ENCODE measurements at regions not wholly inside any gene's neighbourhood (a gene's known extent, or its start where the extent isn't known, plus 50 kb on each side); places are given as distances from the start of the nearest gene placed in this dataset.

DNA sequence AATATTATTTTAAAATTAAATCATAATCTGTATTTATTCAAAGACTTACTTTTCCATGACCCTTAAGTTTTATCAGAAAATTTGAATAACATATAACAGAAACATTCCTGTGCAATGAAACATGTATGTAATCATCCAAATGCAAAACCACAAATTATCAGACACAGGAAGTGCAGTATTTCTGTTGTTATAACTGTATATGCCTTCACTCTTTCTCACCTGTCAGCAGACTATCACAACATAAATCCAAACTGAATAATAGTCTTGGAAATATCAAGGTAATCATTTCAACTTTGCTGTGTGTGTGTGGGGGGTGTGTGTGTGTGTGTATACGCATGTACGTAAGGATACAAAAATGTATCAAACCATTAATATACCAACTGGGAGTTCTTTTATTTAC, 285.9 kb downstream of the SLC7A11 start:
- BruUV-seq (replicated peaks): no TSS peak
- Histone ChIP-seq H4K20me1 (ENCODE audit: insufficient read depth, low read length) (no peaks in the 10 kb centered on the region), H2AFZ (ENCODE audit: low read length) (no peak overlapping the region), H3K79me2 (ENCODE audit: insufficient read depth, low read depth, low read length) (no peaks in the 10 kb centered on the region), H3K4me3 (ENCODE audit: low read depth, low read length, poor library complexity, severe bottlenecking) (no peak overlapping the region), H3K27ac (ENCODE audit: low read depth, low read length, poor library complexity, severe bottlenecking) (no peak overlapping the region), H3K9me2 (ENCODE audit: insufficient read depth, low read length) (no peaks in the 10 kb centered on the region), H3K36me3 (ENCODE audit: insufficient read depth, low read length) (no peaks in the 10 kb centered on the region), H3K4me1 (ENCODE audit: insufficient read depth, low read length, poor library complexity, severe bottlenecking) (no peaks in the 10 kb centered on the region), H3K4me2 (ENCODE audit: low read length) (no peak overlapping the region), H3K9me3 (ENCODE audit: low read length) (no peaks in the 10 kb centered on the region)
- TF ChIP-seq EZH2phosphoT487 (IDR thresholded peaks at IDR 0.05; ENCODE audit: borderline replicate concordance, low read depth, low read length): no peak
- TF ChIP-seq, protein P1, sequence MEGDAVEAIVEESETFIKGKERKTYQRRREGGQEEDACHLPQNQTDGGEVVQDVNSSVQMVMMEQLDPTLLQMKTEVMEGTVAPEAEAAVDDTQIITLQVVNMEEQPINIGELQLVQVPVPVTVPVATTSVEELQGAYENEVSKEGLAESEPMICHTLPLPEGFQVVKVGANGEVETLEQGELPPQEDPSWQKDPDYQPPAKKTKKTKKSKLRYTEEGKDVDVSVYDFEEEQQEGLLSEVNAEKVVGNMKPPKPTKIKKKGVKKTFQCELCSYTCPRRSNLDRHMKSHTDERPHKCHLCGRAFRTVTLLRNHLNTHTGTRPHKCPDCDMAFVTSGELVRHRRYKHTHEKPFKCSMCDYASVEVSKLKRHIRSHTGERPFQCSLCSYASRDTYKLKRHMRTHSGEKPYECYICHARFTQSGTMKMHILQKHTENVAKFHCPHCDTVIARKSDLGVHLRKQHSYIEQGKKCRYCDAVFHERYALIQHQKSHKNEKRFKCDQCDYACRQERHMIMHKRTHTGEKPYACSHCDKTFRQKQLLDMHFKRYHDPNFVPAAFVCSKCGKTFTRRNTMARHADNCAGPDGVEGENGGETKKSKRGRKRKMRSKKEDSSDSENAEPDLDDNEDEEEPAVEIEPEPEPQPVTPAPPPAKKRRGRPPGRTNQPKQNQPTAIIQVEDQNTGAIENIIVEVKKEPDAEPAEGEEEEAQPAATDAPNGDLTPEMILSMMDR (conservative IDR thresholded peaks at IDR 0.05; ENCODE audit: low read length): no peak
- POLR2A ChIA-PET: no interaction called here
- no peak for DNase-seq (ENCODE audit: low spot score)
- CTCF ChIA-PET (ENCODE audit: unreplicated experiment): no interaction called here
- intact Hi-C loops (cut with micrococcal nuclease; ENCODE audit: unreplicated experiment): no loop called here

DNA sequence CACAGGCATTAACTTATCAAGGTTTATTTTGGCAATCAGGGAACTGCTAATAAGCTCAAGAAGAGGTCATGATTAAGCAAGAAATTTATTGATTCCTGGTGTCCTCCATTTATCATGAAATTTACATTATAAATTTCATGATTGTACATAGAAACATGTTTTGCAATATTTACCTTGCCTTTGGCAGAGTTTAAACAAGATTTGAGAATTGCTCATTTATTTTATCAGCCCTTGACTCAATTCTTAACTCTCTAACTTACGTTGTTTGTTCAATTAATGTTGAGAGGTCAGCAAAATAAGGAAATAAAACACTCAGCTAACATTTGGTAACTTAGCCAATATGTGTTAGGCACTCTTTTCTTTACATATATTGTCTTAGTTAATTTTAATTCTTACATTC, 286.6 kb downstream of the SLC7A11 start:
- intact Hi-C loops (cut with micrococcal nuclease; ENCODE audit: unreplicated experiment): no loop called here
- Histone ChIP-seq H3K4me1 (ENCODE audit: insufficient read depth, low read length, poor library complexity, severe bottlenecking) (no peaks in the 10 kb centered on the region), H3K27ac (ENCODE audit: low read depth, low read length, poor library complexity, severe bottlenecking) (no peak overlapping the region), H3K36me3 (ENCODE audit: insufficient read depth, low read length) (no peaks in the 10 kb centered on the region), H3K9me3 (ENCODE audit: low read length) (no peaks in the 10 kb centered on the region), H3K79me2 (ENCODE audit: insufficient read depth, low read depth, low read length) (no peaks in the 10 kb centered on the region), H3K4me2 (ENCODE audit: low read length) (no peak overlapping the region), H3K9me2 (ENCODE audit: insufficient read depth, low read length) (no peaks in the 10 kb centered on the region), H2AFZ (ENCODE audit: low read length) (no peak overlapping the region), H3K4me3 (ENCODE audit: low read depth, low read length, poor library complexity, severe bottlenecking) (no peak overlapping the region), H4K20me1 (ENCODE audit: insufficient read depth, low read length) (no peaks in the 10 kb centered on the region)
- ChIA-PET POLR2A (no interaction called here), CTCF (ENCODE audit: unreplicated experiment) (no interaction called here)
- DNase-seq (ENCODE audit: low spot score): no peak
- BruUV-seq (replicated peaks): no TSS peak
- no peak for TF ChIP-seq EZH2phosphoT487 (IDR thresholded peaks at IDR 0.05; ENCODE audit: borderline replicate concordance, low read depth, low read length)
- TF ChIP-seq, protein P1 (conservative IDR thresholded peaks at IDR 0.05; ENCODE audit: low read length): no peak

DNA sequence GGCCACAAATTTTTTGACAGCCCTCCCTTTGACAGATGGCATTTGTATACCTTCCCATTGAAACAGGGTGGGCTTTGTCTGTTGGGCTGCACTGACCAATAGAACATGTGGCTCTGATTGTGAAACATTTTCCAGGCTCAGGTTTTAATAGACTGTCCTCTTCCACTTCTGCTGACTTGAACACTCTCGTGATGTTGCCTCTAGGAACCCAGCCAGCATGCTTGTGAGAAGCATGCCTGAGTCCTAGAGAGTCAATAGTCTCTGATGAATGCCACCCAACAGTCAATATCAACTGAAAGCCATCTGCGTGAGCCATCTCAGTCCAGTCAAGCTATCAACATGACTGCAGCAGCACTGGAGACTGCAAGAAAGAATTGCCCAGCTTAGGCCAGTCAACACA, 290.0 kb downstream of the SLC7A11 start:
- ChIA-PET CTCF (ENCODE audit: unreplicated experiment) (no interaction called here), POLR2A (no interaction called here)
- H4K20me1 ChIP-seq (ENCODE audit: insufficient read depth, low read length): no peaks in the 10 kb centered on the region
- H3K36me3 ChIP-seq (ENCODE audit: insufficient read depth, low read length): no peaks in the 10 kb centered on the region
- H2AFZ ChIP-seq (ENCODE audit: low read length): no peak overlapping the region
- H3K9me2 ChIP-seq (ENCODE audit: insufficient read depth, low read length): no peaks in the 10 kb centered on the region
- no peaks in the 10 kb centered on the region for H3K4me1 ChIP-seq (ENCODE audit: insufficient read depth, low read length, poor library complexity, severe bottlenecking)
- TF ChIP-seq, protein P1 (conservative IDR thresholded peaks at IDR 0.05; ENCODE audit: low read length): no peak
- TF ChIP-seq EZH2phosphoT487 (IDR thresholded peaks at IDR 0.05; ENCODE audit: borderline replicate concordance, low read depth, low read length): no peak
- BruUV-seq (replicated peaks): no TSS peak
- no peak overlapping the region for H3K27ac ChIP-seq (ENCODE audit: low read depth, low read length, poor library complexity, severe bottlenecking)
- H3K4me3 ChIP-seq (ENCODE audit: low read depth, low read length, poor library complexity, severe bottlenecking): no peak overlapping the region
- H3K9me3 ChIP-seq (ENCODE audit: low read length): no peaks in the 10 kb centered on the region
- DNase-seq (ENCODE audit: low spot score): no peak
- intact Hi-C loops (cut with micrococcal nuclease; ENCODE audit: unreplicated experiment): no loop called here
- H3K79me2 ChIP-seq (ENCODE audit: insufficient read depth, low read depth, low read length): no peaks in the 10 kb centered on the region
- no peak overlapping the region for H3K4me2 ChIP-seq (ENCODE audit: low read length)
